LNCaP clone FGC (cell line): ENCODE measurements at regions not wholly inside any gene's neighbourhood (a gene's known extent, or its start where the extent isn't known, plus 50 kb on each side); places are given as distances from the start of the nearest gene placed in this dataset.
"Not testable (repeated sequence)": the region's sequence is repeated elsewhere in the genome, so short reads cannot be mapped to it uniquely, and the experiment has no call there.

Experiments
- DNase-seq: peaks from one replicate; pipeline ENCODE4 v3.0.0-alpha.2; 2011; ENCODE audit warnings: low read depth
- H3K4me3 ChIP-seq: 2 replicates; pipeline ENCODE4 v1.5.1; 2011; ENCODE audit warnings: mild to moderate bottlenecking, low read depth, low read length, control low read depth
- CTCF ChIP-seq: IDR thresholded peaks from 2 replicates; pipeline ENCODE4 v1.5.1; 2012; ENCODE audit warnings: mild to moderate bottlenecking; ENCODE audit not compliant: control insufficient read depth, insufficient read depth; ENCODE audit errors: extremely low read depth

- DNase-seq = no peak
- no peak overlapping the region for H3K4me3 ChIP-seq
- TF ChIP-seq CTCF = no peak
Measured at GRCh38 chr1:232859216-232859615, 54.0 kb downstream of the MAP10 start.

GRCh38 chr1:232861107-232861506 is 55.9 kb downstream of the MAP10 start:
- H3K4me3 ChIP-seq = no peak overlapping the region
- TF ChIP-seq CTCF = no peak
- DNase-seq = no peak

GRCh38 chr1:232863544-232864275 is 58.5 kb downstream of the MAP10 start:
- TF ChIP-seq CTCF = no peak
- DNase-seq = no peak
- no peak overlapping the region for H3K4me3 ChIP-seq

- TF ChIP-seq CTCF = no peak
Measured at GRCh38 chr1:232865102-232865931, 60.1 kb downstream of the MAP10 start.

GRCh38 chr1:232868793-232869491 is 63.7 kb downstream of the MAP10 start:
- DNase-seq = peak; percentile 88

More at GRCh38 chr1:232865102-232865931, 60.1 kb downstream of the MAP10 start:
- no peak for DNase-seq
- H3K4me3 ChIP-seq = no peak overlapping the region

GRCh38 chr1:232871291-232871969 is 66.2 kb downstream of the MAP10 start:
- H3K4me3 ChIP-seq, DNase-seq: not testable (repeated sequence)

More at GRCh38 chr1:232868793-232869491, 63.7 kb downstream of the MAP10 start:
- H3K4me3 ChIP-seq = no peak overlapping the region
- no peak for TF ChIP-seq CTCF
